ENCODE measurements at regions not wholly inside any gene's neighbourhood (a gene's known extent, or its start where the extent isn't known, plus 50 kb on each side); places are given as distances from the start of the nearest gene placed in this dataset.

GRCh38 chr2:13091455-13091854 lies 374.7 kb downstream of the TRIB2 start:
- Histone ChIP-seq H3K36me3 (ENCODE audit: control insufficient read depth in 3 of 3, insufficient read depth in 2 of 3, low read depth in 1 of 3, low read length in 3 of 3) (no peaks in the 10 kb centered on the region), H3K27ac (ENCODE audit: low read depth in 1 of 3, low read length in 2 of 3) (no peak overlapping the region), H3K27me3 (ENCODE audit: control insufficient read depth in 3 of 3, insufficient read depth in 3 of 3, low read length in 3 of 3) (no peaks in the 10 kb centered on the region), H3K4me3 (ENCODE audit: low read depth in 1 of 3, low read length in 3 of 3) (no peak overlapping the region), H3K9me3 (ENCODE audit: control insufficient read depth in 2 of 2, insufficient read depth in 1 of 2, low read depth in 1 of 2, low read length in 1 of 2) (no peaks in the 10 kb centered on the region), H3K4me1 (ENCODE audit: control insufficient read depth in 3 of 3, insufficient read depth in 2 of 3, low read depth in 1 of 3, low read length in 2 of 3) (no peaks in the 10 kb centered on the region)
- WGBS, 3 donors: 0 to 10% (median 4%) methylated on average over 1 of the region's 1 CpG
- FAIRE-seq (no peak), DNase-seq (peak in 1 of 2 donors; percentile 2)

GRCh38 chr2:13091861-13092378 lies 375.2 kb downstream of the TRIB2 start:
- no peak for FAIRE-seq
- Histone ChIP-seq H3K27ac (ENCODE audit: low read depth in 1 of 3, low read length in 2 of 3) (no peak overlapping the region), H3K27me3 (ENCODE audit: control insufficient read depth in 3 of 3, insufficient read depth in 3 of 3, low read length in 3 of 3) (no peaks in the 10 kb centered on the region), H3K36me3 (ENCODE audit: control insufficient read depth in 3 of 3, insufficient read depth in 2 of 3, low read depth in 1 of 3, low read length in 3 of 3) (no peaks in the 10 kb centered on the region), H3K9me3 (ENCODE audit: control insufficient read depth in 2 of 2, insufficient read depth in 1 of 2, low read depth in 1 of 2, low read length in 1 of 2) (no peaks in the 10 kb centered on the region), H3K4me1 (ENCODE audit: control insufficient read depth in 3 of 3, insufficient read depth in 2 of 3, low read depth in 1 of 3, low read length in 2 of 3) (no peaks in the 10 kb centered on the region), H3K4me3 (ENCODE audit: low read depth in 1 of 3, low read length in 3 of 3) (no peak overlapping the region)
- 43 to 56% (median 50%) methylated on average over 2 of the region's 2 CpGs for WGBS, 3 donors
- peak in 1 of 2 donors; percentile 3 for DNase-seq

- H3K4me1 ChIP-seq (ENCODE audit: control insufficient read depth in 3 of 3, insufficient read depth in 2 of 3, low read depth in 1 of 3, low read length in 2 of 3): no peaks in the 10 kb centered on the region
- H3K27ac ChIP-seq (ENCODE audit: low read depth in 1 of 3, low read length in 2 of 3): no peak overlapping the region
- no peak for DNase-seq
- FAIRE-seq: no peak
- 30 to 61% (median 47%) methylated on average over 1 of the region's 1 CpG for WGBS, 3 donors
- no peaks in the 10 kb centered on the region for H3K27me3 ChIP-seq (ENCODE audit: control insufficient read depth in 3 of 3, insufficient read depth in 3 of 3, low read length in 3 of 3)
- H3K4me3 ChIP-seq (ENCODE audit: low read depth in 1 of 3, low read length in 3 of 3): no peak overlapping the region
- no peaks in the 10 kb centered on the region for H3K9me3 ChIP-seq (ENCODE audit: control insufficient read depth in 2 of 2, insufficient read depth in 1 of 2, low read depth in 1 of 2, low read length in 1 of 2)
- no peaks in the 10 kb centered on the region for H3K36me3 ChIP-seq (ENCODE audit: control insufficient read depth in 3 of 3, insufficient read depth in 2 of 3, low read depth in 1 of 3, low read length in 3 of 3)
Observed at GRCh38 chr2:13093416-13093991, 376.8 kb downstream of the TRIB2 start.

- DNase-seq (no peak), FAIRE-seq (no peak)
- Histone ChIP-seq H3K27me3 (ENCODE audit: control insufficient read depth in 3 of 3, insufficient read depth in 3 of 3, low read length in 3 of 3) (peaks cover 0 to 2% (median 0%) of the 10 kb centered on the region in 3 donors), H3K36me3 (ENCODE audit: control insufficient read depth in 3 of 3, insufficient read depth in 2 of 3, low read depth in 1 of 3, low read length in 3 of 3) (no peaks in the 10 kb centered on the region), H3K27ac (ENCODE audit: low read depth in 1 of 3, low read length in 2 of 3) (no peak overlapping the region), H3K9me3 (ENCODE audit: control insufficient read depth in 2 of 2, insufficient read depth in 1 of 2, low read depth in 1 of 2, low read length in 1 of 2) (no peaks in the 10 kb centered on the region), H3K4me3 (ENCODE audit: low read depth in 1 of 3, low read length in 3 of 3) (no peak overlapping the region), H3K4me1 (ENCODE audit: control insufficient read depth in 3 of 3, insufficient read depth in 2 of 3, low read depth in 1 of 3, low read length in 2 of 3) (no peaks in the 10 kb centered on the region)
- WGBS, 3 donors: 68 to 70% (median 68%) methylated on average over 4 of the region's 4 CpGs
Observed at GRCh38 chr2:13102397-13103063, 385.8 kb downstream of the TRIB2 start.

- WGBS, 3 donors: 77 to 83% (median 78%) methylated on average over 1 of the region's 1 CpG
- no peaks in the 10 kb centered on the region for H3K4me1 ChIP-seq (ENCODE audit: control insufficient read depth in 3 of 3, insufficient read depth in 2 of 3, low read depth in 1 of 3, low read length in 2 of 3)
- no peaks in the 10 kb centered on the region for H3K36me3 ChIP-seq (ENCODE audit: control insufficient read depth in 3 of 3, insufficient read depth in 2 of 3, low read depth in 1 of 3, low read length in 3 of 3)
- peaks cover 0 to 2% (median 0%) of the 10 kb centered on the region in 3 donors for H3K27me3 ChIP-seq (ENCODE audit: control insufficient read depth in 3 of 3, insufficient read depth in 3 of 3, low read length in 3 of 3)
- no peak for DNase-seq
- no peaks in the 10 kb centered on the region for H3K9me3 ChIP-seq (ENCODE audit: control insufficient read depth in 2 of 2, insufficient read depth in 1 of 2, low read depth in 1 of 2, low read length in 1 of 2)
- no peak overlapping the region for H3K27ac ChIP-seq (ENCODE audit: low read depth in 1 of 3, low read length in 2 of 3)
- FAIRE-seq: no peak
- no peak overlapping the region for H3K4me3 ChIP-seq (ENCODE audit: low read depth in 1 of 3, low read length in 3 of 3)
Observed at GRCh38 chr2:13103151-13103550, 386.4 kb downstream of the TRIB2 start.

- no peaks in the 10 kb centered on the region for H3K9me3 ChIP-seq (ENCODE audit: control insufficient read depth in 2 of 2, insufficient read depth in 1 of 2, low read depth in 1 of 2, low read length in 1 of 2)
- no peaks in the 10 kb centered on the region for H3K36me3 ChIP-seq (ENCODE audit: control insufficient read depth in 3 of 3, insufficient read depth in 2 of 3, low read depth in 1 of 3, low read length in 3 of 3)
- 61 to 79% (median 66%) methylated on average over 5 of the region's 5 CpGs for WGBS, 3 donors
- no peaks in the 10 kb centered on the region for H3K27me3 ChIP-seq (ENCODE audit: control insufficient read depth in 3 of 3, insufficient read depth in 3 of 3, low read length in 3 of 3)
- no peaks in the 10 kb centered on the region for H3K4me1 ChIP-seq (ENCODE audit: control insufficient read depth in 3 of 3, insufficient read depth in 2 of 3, low read depth in 1 of 3, low read length in 2 of 3)
- H3K4me3 ChIP-seq (ENCODE audit: low read depth in 1 of 3, low read length in 3 of 3): no peak overlapping the region
- H3K27ac ChIP-seq (ENCODE audit: low read depth in 1 of 3, low read length in 2 of 3): no peak overlapping the region
- FAIRE-seq: no peak
- DNase-seq: no peak
Observed at GRCh38 chr2:13103778-13104493, 387.2 kb downstream of the TRIB2 start.

- Histone ChIP-seq H3K4me1 (ENCODE audit: control insufficient read depth in 3 of 3, insufficient read depth in 2 of 3, low read depth in 1 of 3, low read length in 2 of 3) (no peaks in the 10 kb centered on the region), H3K4me3 (ENCODE audit: low read depth in 1 of 3, low read length in 3 of 3) (no peak overlapping the region), H3K9me3 (ENCODE audit: control insufficient read depth in 2 of 2, insufficient read depth in 1 of 2, low read depth in 1 of 2, low read length in 1 of 2) (no peaks in the 10 kb centered on the region), H3K27ac (ENCODE audit: low read depth in 1 of 3, low read length in 2 of 3) (no peak overlapping the region), H3K27me3 (ENCODE audit: control insufficient read depth in 3 of 3, insufficient read depth in 3 of 3, low read length in 3 of 3) (no peaks in the 10 kb centered on the region), H3K36me3 (ENCODE audit: control insufficient read depth in 3 of 3, insufficient read depth in 2 of 3, low read depth in 1 of 3, low read length in 3 of 3) (no peaks in the 10 kb centered on the region)
- no peak for FAIRE-seq
- no peak for DNase-seq
Observed at GRCh38 chr2:13104723-13105122, 388.0 kb downstream of the TRIB2 start.

- no peaks in the 10 kb centered on the region for H3K27me3 ChIP-seq (ENCODE audit: control insufficient read depth in 3 of 3, insufficient read depth in 3 of 3, low read length in 3 of 3)
- 69 to 78% (median 71%) methylated on average over 3 of the region's 3 CpGs for WGBS, 3 donors
- no peaks in the 10 kb centered on the region for H3K4me1 ChIP-seq (ENCODE audit: control insufficient read depth in 3 of 3, insufficient read depth in 2 of 3, low read depth in 1 of 3, low read length in 2 of 3)
- FAIRE-seq (no peak), DNase-seq (no peak)
- H3K4me3 ChIP-seq (ENCODE audit: low read depth in 1 of 3, low read length in 3 of 3): no peak overlapping the region
- no peaks in the 10 kb centered on the region for H3K9me3 ChIP-seq (ENCODE audit: control insufficient read depth in 2 of 2, insufficient read depth in 1 of 2, low read depth in 1 of 2, low read length in 1 of 2)
- no peak overlapping the region for H3K27ac ChIP-seq (ENCODE audit: low read depth in 1 of 3, low read length in 2 of 3)
- no peaks in the 10 kb centered on the region for H3K36me3 ChIP-seq (ENCODE audit: control insufficient read depth in 3 of 3, insufficient read depth in 2 of 3, low read depth in 1 of 3, low read length in 3 of 3)
Observed at GRCh38 chr2:13106302-13106701, 389.6 kb downstream of the TRIB2 start.
